Lung microvascular endothelial cell (primary cell): ENCODE measurements at regions not wholly inside any gene's neighbourhood (a gene's known extent, or its start where the extent isn't known, plus 50 kb on each side); places are given as distances from the start of the nearest gene placed in this dataset.
"Not testable (repeated sequence)": the region's sequence is repeated elsewhere in the genome, so short reads cannot be mapped to it uniquely, and the experiment has no call there.

Experiments used
- DNase-seq, 2 donors: peaks; one replicate each; pipeline versions ENCODE4 v3.0.0 to v3.0.0-alpha.2; 2010; ENCODE audit warnings: low read depth in 2 of 2

GRCh38 chr5:52605317-52606313, 182.1 kb upstream of the ITGA1 start:
- no peak for DNase-seq

GRCh38 chr5:52607227-52607824, 180.4 kb upstream of the ITGA1 start:
- DNase-seq, result no peak

- no peak for DNase-seq
Measured at GRCh38 chr5:52620315-52620714, 167.4 kb upstream of the ITGA1 start.

GRCh38 chr5:52623291-52623690, 164.4 kb upstream of the ITGA1 start:
- no peak for DNase-seq

GRCh38 chr5:52624291-52624690, 163.4 kb upstream of the ITGA1 start:
- DNase-seq, result no peak

GRCh38 chr5:52626312-52626711, 161.4 kb upstream of the ITGA1 start:
- no peak for DNase-seq

- no peak for DNase-seq
Measured at GRCh38 chr5:52627740-52628139, 160.0 kb upstream of the ITGA1 start.

- DNase-seq, result no peak
Measured at GRCh38 chr5:52632281-52632680, 155.4 kb upstream of the ITGA1 start.

GRCh38 chr5:52634171-52634570, 153.5 kb upstream of the ITGA1 start:
- DNase-seq, result not testable (repeated sequence)

- no peak for DNase-seq
Measured at GRCh38 chr5:52638732-52639131, 149.0 kb upstream of the ITGA1 start.

- DNase-seq, result no peak
Measured at GRCh38 chr5:52648726-52649125, 139.0 kb upstream of the ITGA1 start.

- DNase-seq, result no peak
Measured at GRCh38 chr5:52655163-52655562, 132.6 kb upstream of the ITGA1 start.

GRCh38 chr5:52656569-52657246, 131.0 kb upstream of the ITGA1 start:
- no peak for DNase-seq

- peak; percentile 61 to 68 for DNase-seq
Measured at GRCh38 chr5:52657247-52657645, 130.5 kb upstream of the ITGA1 start.

GRCh38 chr5:52658246-52658645, 129.5 kb upstream of the ITGA1 start:
- DNase-seq, result no peak

GRCh38 chr5:52660621-52661020, 127.1 kb upstream of the ITGA1 start:
- no peak for DNase-seq

- DNase-seq, result peak in 1 of 2 donors; percentile 10
Measured at GRCh38 chr5:52661903-52662595, 125.7 kb upstream of the ITGA1 start.

GRCh38 chr5:52665559-52665958, 122.2 kb upstream of the ITGA1 start:
- DNase-seq, result peak; percentile 24 to 32

GRCh38 chr5:52668139-52668538, 119.6 kb upstream of the ITGA1 start:
- no peak for DNase-seq

- DNase-seq, result no peak
Measured at GRCh38 chr5:52668544-52669185, 119.1 kb upstream of the ITGA1 start.

GRCh38 chr5:52672459-52672858, 115.3 kb upstream of the ITGA1 start:
- no peak for DNase-seq
